ENCODE measurements at regions not wholly inside any gene's neighbourhood (a gene's known extent, or its start where the extent isn't known, plus 50 kb on each side); places are given as distances from the start of the nearest gene placed in this dataset.

DNA sequence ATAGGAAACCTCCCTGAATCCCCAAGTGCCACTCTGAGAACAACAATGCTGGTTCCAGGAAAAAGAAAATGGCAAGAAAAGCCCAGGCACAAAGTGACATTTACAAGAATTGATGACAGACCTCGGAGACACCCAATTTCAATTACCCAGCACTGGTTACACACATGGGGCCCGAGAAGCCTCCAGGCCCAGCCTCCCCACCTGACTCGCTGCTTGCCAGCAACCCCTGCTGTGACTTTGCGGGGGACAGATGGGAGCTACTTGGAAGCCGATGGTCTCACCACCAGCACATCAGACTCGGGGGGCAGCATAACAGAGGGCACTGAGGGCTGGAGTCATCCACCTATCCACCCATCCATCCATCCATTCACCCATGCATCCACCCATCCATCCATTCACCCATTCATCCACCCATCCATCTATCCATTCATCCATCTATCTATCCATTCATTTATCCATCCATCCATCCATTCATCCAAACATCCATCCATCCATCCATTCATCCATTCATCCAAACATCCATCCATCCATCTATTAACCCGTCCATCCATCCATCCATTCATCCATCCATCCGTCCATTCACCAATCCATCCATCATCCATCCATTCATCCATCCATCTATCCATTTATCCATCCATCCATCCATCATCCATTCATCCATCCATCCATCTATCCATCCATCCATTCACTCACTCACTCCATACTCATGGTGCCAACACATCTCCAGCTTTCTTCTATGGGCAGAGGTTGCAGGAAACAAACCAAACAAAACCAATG, 567.6 kb downstream of the BRD1 start:
- TF ChIP-seq TCF7L2 (IDR thresholded peaks at IDR 0.05; ENCODE audit: low read depth, low read length) (no peak), SIN3A (IDR thresholded peaks at IDR 0.05; ENCODE audit: borderline replicate concordance, insufficient read depth, low read depth, low read length) (no peak)
- TF ChIP-seq, protein P1, sequence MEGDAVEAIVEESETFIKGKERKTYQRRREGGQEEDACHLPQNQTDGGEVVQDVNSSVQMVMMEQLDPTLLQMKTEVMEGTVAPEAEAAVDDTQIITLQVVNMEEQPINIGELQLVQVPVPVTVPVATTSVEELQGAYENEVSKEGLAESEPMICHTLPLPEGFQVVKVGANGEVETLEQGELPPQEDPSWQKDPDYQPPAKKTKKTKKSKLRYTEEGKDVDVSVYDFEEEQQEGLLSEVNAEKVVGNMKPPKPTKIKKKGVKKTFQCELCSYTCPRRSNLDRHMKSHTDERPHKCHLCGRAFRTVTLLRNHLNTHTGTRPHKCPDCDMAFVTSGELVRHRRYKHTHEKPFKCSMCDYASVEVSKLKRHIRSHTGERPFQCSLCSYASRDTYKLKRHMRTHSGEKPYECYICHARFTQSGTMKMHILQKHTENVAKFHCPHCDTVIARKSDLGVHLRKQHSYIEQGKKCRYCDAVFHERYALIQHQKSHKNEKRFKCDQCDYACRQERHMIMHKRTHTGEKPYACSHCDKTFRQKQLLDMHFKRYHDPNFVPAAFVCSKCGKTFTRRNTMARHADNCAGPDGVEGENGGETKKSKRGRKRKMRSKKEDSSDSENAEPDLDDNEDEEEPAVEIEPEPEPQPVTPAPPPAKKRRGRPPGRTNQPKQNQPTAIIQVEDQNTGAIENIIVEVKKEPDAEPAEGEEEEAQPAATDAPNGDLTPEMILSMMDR (IDR thresholded peaks at IDR 0.05), result no peak

Measured in Panc1 (cell line).